ENCODE measurements at regions not wholly inside any gene's neighbourhood (a gene's known extent, or its start where the extent isn't known, plus 50 kb on each side); places are given as distances from the start of the nearest gene placed in this dataset.

DNA sequence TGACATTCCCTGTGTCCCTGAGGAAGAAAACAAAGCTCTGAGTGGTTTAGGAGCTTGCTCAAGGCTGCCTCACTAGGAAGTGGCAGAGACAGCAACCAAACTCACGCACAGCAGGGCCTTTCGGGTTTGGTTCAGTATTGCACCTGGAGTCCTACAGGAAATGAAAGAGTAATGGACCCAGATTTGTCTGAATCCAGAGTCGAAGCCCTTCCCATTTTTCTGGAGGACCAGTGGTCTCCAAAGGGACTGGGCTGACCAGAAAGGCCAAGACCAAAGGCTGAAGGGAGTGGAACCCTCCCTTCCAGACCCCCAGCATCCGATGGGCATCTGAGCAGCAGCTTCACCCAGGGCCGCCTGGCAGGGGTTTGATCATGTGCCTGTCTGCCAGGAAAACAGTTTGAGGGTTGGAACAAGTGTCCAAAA is 85.5 kb upstream of the RPL38 start:
- POLR2A ChIA-PET: no interaction called here
- TF ChIP-seq, protein P1, sequence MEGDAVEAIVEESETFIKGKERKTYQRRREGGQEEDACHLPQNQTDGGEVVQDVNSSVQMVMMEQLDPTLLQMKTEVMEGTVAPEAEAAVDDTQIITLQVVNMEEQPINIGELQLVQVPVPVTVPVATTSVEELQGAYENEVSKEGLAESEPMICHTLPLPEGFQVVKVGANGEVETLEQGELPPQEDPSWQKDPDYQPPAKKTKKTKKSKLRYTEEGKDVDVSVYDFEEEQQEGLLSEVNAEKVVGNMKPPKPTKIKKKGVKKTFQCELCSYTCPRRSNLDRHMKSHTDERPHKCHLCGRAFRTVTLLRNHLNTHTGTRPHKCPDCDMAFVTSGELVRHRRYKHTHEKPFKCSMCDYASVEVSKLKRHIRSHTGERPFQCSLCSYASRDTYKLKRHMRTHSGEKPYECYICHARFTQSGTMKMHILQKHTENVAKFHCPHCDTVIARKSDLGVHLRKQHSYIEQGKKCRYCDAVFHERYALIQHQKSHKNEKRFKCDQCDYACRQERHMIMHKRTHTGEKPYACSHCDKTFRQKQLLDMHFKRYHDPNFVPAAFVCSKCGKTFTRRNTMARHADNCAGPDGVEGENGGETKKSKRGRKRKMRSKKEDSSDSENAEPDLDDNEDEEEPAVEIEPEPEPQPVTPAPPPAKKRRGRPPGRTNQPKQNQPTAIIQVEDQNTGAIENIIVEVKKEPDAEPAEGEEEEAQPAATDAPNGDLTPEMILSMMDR (IDR thresholded peaks at IDR 0.05; ENCODE audit: control extremely low read depth, extremely low read depth, low read depth, missing control alignments): no peak
- no peak for DNase-seq (ENCODE audit: extremely low spot score)
- CTCF ChIA-PET: interaction anchor here (1.7 kb wide), 1 partner anchor 23 kb away, joined by 6 read pairs; no protein-coding TSS in a partner anchor

DNA sequence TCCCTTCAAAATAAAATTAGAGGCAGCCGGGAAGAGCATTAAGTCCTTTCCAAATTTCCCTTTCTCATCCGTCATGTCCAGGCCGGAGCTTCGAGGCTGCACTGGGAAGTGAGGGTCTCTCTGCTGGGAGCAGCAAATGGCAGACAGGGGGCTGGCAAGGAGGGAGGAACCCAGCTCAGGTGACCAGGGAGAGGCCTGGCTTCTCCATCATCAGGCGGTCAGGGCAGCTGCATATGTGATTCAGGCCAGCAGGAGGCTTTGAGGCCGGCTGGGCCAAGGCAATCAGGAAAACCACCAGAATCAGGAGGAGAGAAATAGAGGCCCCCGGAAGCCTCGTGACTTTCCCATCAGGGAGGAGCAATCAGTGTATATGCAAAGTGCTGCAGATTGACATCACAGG is 85.0 kb upstream of the RPL38 start:
- TF ChIP-seq, protein P1 (IDR thresholded peaks at IDR 0.05; ENCODE audit: control extremely low read depth, extremely low read depth, low read depth, missing control alignments): no peak
- ChIA-PET CTCF (interaction anchor here (1.7 kb wide), 2 partner anchors 23 to 29 kb away, joined by 6 to 7 read pairs; no protein-coding TSS in a partner anchor), POLR2A (no interaction called here)
- no peak for DNase-seq (ENCODE audit: extremely low spot score)

DNA sequence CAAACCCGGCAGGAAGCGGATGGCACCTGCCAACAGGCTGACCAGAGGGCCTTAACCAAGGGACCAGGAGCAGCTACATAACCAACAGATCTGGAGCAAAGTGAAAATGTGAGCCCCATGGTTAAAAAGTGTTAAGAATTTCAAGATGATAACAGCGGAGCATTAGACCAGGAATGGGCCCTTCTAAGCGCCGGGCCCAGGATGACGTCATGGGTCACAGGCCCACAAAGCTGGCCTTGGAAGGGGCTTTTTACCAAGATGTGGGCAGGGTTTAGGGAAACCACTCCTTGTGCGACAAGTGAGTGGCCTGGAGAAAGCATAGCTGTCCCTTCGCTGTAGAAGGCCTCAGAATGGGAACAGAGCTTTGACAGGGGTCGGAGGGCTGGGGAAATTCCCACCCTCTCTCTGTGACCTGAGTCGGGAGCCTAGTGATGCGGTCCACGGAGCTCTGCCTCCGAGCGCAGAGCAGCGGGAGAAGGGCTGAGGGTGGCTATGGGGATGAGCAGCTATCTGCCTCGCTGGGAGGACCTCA is 84.4 kb upstream of the RPL38 start:
- TF ChIP-seq, protein P1 (IDR thresholded peaks at IDR 0.05; ENCODE audit: control extremely low read depth, extremely low read depth, low read depth, missing control alignments): no peak
- POLR2A ChIA-PET: no interaction called here
- CTCF ChIA-PET: interaction anchor here (1.7 kb wide), 2 partner anchors 22 to 29 kb away, joined by 6 to 7 read pairs; no protein-coding TSS in a partner anchor
- no peak for DNase-seq (ENCODE audit: extremely low spot score)

DNA sequence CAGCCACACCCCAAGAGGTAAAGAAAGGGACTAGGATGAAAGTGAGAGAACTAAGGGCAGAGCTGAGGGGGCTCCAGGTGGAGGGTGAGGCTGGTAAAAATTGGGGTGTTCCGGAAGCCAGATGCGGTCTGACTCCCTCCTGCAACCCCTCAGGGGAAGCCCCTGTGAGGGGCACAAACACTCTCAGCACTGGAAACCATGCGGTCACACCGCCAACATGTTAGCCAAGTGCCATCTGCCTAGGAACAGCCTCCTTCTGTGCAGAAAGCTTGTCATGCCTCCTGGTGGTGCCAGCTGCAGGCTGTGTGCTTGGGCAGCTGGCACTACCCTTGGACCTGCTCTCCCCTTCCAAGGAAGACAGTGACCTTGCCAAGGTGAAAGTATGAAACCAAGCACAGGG is 83.5 kb upstream of the RPL38 start:
- ChIA-PET POLR2A (no interaction called here), CTCF (interaction anchor here (0.8 to 1.7 kb wide), 3 partner anchors 8 to 30 kb away, joined by 3 to 7 read pairs (median 5); no protein-coding TSS in a partner anchor)
- no peak for DNase-seq (ENCODE audit: extremely low spot score)

DNA sequence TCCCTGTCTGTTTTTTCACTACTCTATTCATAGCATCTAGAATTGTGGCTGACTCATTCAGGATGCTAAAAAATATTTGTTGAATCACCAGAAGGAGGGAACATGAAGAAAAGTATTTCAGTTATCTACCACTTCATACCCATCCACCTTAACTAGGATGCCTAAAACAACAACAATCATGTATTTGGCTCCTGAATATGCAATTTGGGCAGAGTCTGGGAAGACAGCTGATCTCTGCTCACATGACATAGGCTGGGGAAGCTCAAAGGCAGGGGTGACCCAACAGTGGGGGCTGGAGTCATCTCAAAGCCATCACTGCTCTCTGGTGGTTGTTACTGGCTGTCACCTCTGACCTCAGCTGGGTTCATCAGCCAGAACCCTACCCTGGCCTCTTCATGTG is 80.1 kb upstream of the RPL38 start:
- ChIA-PET POLR2A (no interaction called here), CTCF (no interaction called here)
- no peak for DNase-seq (ENCODE audit: extremely low spot score)

More for the DNA sequence above, 83.5 kb upstream of the RPL38 start:
- TF ChIP-seq, protein P1 (IDR thresholded peaks at IDR 0.05; ENCODE audit: control extremely low read depth, extremely low read depth, low read depth, missing control alignments): no peak

DNA sequence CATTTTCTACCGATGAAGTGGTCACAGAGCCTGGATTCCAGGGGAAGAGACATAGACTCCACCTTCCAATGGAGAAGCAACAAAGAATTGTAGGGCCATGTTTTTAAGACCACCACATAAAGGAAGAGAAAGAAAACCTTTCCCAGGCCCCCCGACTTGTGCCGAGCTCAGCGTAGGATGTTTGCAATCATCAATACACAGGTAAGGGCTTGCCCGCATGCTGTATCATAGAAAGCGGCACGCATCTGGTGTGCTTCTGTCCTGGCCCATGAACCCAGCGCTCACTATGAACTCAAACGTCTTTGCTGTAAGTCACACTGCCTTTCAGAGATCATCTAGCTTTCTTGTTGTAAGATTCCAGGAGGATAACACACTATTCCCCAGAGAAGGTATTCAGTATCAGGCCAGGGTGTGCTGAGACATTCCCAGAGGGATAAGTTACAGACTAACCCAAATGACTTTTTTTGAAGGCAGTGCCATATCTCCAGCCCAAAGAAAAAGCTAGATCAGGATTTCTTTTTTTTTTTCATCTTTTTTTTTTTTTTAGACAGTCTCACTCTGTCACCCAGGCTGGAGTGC is 79.5 kb upstream of the RPL38 start:
- POLR2A ChIA-PET: no interaction called here
- CTCF ChIA-PET: no interaction called here
- TF ChIP-seq, protein P1 (IDR thresholded peaks at IDR 0.05; ENCODE audit: control extremely low read depth, extremely low read depth, low read depth, missing control alignments): no peak
- DNase-seq (ENCODE audit: extremely low spot score): no peak

More for the DNA sequence above, 80.1 kb upstream of the RPL38 start:
- TF ChIP-seq, protein P1 (IDR thresholded peaks at IDR 0.05; ENCODE audit: control extremely low read depth, extremely low read depth, low read depth, missing control alignments): no peak

All from GM10248 (cell line).